Mucosa of descending colon (tissue), 3 donors: ENCODE measurements at regions not wholly inside any gene's neighbourhood (a gene's known extent, or its start where the extent isn't known, plus 50 kb on each side); places are given as distances from the start of the nearest gene placed in this dataset.
A peak's percentile ranks its signal among the peaks of the same experiment; 100 is the strongest.

Experiments
- ATAC-seq: fragments of 200-7000 bp; cut with Tn5 transposase; one replicate; pipeline ENCODE4 v1.9.1; 2020; ENCODE audit warnings: mild to moderate bottlenecking, moderate library complexity
- DNase-seq, 3 donors: peaks; one replicate each; pipeline ENCODE4 v3.0.0-alpha.2; 2020
- H3K36me3 ChIP-seq: fragments of 200-600 bp; one replicate; pipeline ENCODE4 v1.8.0; 2021; ENCODE audit warnings: low read depth, mild to moderate bottlenecking
- H3K4me1 ChIP-seq: fragments of 200-600 bp; one replicate; pipeline ENCODE4 v1.8.0; 2021; ENCODE audit warnings: low read depth, mild to moderate bottlenecking
- H3K4me3 ChIP-seq: fragments of 200-600 bp; one replicate; pipeline ENCODE4 v1.8.0; 2021; ENCODE audit warnings: mild to moderate bottlenecking
- H3K9me3 ChIP-seq: fragments of 200-600 bp; one replicate; pipeline ENCODE4 v1.8.0; 2021; ENCODE audit warnings: mild to moderate bottlenecking
- intact Hi-C, 2 donors: fragments of 100-400 bp; cut with DNase I in 1 of 2; cut with micrococcal nuclease in 1 of 2; formaldehyde crosslinking; loops; one replicate each; pipeline versions ENCODE4 v1.11.0 to v1.11.1; 2022; cut with DNase I, micrococcal nuclease
- TF ChIP-seq, protein P1 (sequence below): fragments of 200-600 bp; IDR thresholded peaks from one replicate; pipeline ENCODE4 v1.8.0; 2022; ENCODE audit warnings: antibody characterized with exemption, mild to moderate bottlenecking
- donor health status: DM: no; HTN: no; CAD: no; lungs with moderate emphysema.
- donor health status: DM: no; HTN: no; CAD: no.
- donor health status: DM: no; HTN: yes; CAD: no.

DNA sequence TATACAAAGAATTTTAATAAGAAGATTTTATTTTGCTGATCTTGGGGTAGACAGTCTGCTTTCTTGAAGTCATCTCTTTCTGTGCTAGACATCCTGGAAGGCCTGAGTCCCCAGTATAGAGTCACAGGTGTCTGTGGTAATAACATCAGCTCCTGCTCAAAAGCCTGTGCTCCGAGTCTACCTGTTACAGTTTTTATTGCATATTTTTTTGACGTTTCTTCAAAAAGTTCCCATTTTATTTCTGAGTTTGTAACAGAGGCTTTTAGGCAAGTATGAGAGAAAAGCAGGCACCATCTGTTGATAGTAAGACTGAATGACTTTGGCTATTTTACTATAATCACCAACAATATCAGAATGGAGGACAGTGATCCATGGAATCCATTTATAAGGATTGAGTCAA lies 58.0 kb upstream of the WDR26 start:
- peak; percentile 26 for ATAC-seq
- TF ChIP-seq, protein P1, sequence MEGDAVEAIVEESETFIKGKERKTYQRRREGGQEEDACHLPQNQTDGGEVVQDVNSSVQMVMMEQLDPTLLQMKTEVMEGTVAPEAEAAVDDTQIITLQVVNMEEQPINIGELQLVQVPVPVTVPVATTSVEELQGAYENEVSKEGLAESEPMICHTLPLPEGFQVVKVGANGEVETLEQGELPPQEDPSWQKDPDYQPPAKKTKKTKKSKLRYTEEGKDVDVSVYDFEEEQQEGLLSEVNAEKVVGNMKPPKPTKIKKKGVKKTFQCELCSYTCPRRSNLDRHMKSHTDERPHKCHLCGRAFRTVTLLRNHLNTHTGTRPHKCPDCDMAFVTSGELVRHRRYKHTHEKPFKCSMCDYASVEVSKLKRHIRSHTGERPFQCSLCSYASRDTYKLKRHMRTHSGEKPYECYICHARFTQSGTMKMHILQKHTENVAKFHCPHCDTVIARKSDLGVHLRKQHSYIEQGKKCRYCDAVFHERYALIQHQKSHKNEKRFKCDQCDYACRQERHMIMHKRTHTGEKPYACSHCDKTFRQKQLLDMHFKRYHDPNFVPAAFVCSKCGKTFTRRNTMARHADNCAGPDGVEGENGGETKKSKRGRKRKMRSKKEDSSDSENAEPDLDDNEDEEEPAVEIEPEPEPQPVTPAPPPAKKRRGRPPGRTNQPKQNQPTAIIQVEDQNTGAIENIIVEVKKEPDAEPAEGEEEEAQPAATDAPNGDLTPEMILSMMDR = no peak

DNA sequence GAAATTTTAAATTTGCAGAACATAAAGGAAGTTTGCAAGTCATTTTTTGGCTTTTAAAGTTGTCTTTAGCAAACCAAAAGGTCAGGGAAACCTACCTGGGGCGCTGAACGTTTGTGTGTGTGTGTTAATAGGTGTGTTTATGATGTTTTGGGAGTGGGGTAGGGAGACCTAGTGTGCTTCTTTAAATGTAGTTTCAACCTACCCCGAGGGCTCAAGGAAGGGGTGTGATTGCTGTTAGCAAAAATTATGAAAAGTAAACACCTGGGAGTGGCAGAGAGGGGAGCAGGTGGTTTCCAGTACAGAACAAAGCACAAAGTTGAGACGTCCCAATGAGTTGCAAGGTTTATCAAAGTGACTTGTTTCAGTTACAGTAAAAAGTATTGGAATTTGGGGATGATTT lies 58.7 kb upstream of the WDR26 start:
- Histone ChIP-seq H3K4me1 (peaks cover 6% of the 10 kb centered on the region), H3K36me3 (no peaks in the 10 kb centered on the region), H3K4me3 (no peak overlapping the region), H3K9me3 (peaks cover 3% of the 10 kb centered on the region)
- peak; percentile 86 for ATAC-seq
- DNase-seq = no peak
- intact Hi-C loops = no loop called here
- TF ChIP-seq, protein P1 = no peak

More for the DNA sequence above, 58.0 kb upstream of the WDR26 start:
- Histone ChIP-seq H3K9me3 (peaks cover 3% of the 10 kb centered on the region), H3K4me1 (peaks cover under 1% of the 10 kb centered on the region), H3K36me3 (no peaks in the 10 kb centered on the region), H3K4me3 (no peak overlapping the region)
- intact Hi-C loops = no loop called here
- DNase-seq = no peak

DNA sequence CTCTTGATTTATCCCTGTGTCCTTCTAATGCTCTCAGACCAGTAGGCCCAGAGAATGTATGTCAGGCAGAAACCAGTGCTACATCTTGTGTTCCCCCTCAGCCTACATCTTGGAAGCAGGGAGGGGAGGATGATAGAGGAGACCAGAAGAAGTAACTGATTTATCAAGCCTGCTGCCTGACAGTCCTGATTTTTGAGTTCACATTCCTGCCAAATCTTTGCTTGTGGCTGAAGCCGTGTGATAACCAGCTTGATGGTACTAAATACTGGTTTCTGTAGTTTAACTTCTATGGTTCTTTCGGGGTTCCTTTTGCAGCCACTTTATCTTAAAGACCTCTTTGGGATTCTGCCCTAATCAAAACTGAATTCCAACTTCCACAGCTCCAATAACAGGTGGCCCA lies 59.7 kb upstream of the WDR26 start:
- no peak for DNase-seq
- H3K4me3 ChIP-seq = no peak overlapping the region
- peaks cover 6% of the 10 kb centered on the region for H3K4me1 ChIP-seq
- H3K36me3 ChIP-seq = no peaks in the 10 kb centered on the region
- TF ChIP-seq, protein P1 = no peak
- no peak for ATAC-seq
- H3K9me3 ChIP-seq = peaks cover 3% of the 10 kb centered on the region
- intact Hi-C loops = no loop called here

DNA sequence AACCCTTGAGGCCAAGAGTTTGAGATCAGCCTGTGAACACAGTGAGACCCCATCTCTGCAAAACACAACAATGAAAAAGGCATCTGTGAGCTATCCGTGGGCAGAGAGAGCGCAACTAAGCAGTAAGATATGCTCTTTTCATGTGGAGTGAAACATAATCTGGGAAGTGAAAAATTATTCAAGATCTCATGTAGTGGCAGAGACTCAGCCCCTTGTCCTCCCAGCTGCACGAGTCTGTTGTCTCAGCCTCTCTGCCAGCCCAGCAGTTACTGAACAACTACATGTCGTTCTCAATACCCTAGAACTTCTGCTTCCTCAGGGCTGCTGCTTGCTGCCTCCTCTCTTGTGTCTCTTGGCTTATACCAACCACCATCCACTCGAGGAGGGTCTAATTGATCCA lies 61.3 kb upstream of the WDR26 start:
- Histone ChIP-seq H3K36me3 (no peaks in the 10 kb centered on the region), H3K4me3 (no peak overlapping the region), H3K4me1 (peaks cover 6% of the 10 kb centered on the region), H3K9me3 (peaks cover 3% of the 10 kb centered on the region)
- DNase-seq = no peak
- intact Hi-C loops = no loop called here
- TF ChIP-seq, protein P1 = no peak
- ATAC-seq = no peak

DNA sequence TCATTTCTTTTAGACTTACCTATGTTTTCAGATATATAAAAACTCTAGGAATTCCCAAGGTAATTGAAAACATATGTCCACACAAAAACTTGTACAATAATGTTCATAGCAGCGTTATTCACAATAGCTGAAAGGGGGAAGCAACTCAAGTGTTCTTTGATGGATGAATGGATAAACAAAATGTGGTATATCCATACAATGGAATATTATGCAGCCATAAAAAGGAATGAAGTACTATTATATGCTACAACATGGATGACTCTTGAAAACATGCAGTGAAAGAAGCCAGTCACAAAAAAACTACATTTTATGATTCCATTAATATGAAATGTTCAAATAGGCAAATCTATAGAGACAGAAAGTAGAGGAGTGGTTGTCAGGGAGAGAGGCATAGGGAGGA lies 62.2 kb upstream of the WDR26 start:
- TF ChIP-seq, protein P1 = no peak
- H3K4me3 ChIP-seq = no peak overlapping the region
- ATAC-seq (no peak), DNase-seq (no peak)
- intact Hi-C loops = no loop called here
- H3K9me3 ChIP-seq = peaks cover 3% of the 10 kb centered on the region
- no peaks in the 10 kb centered on the region for H3K36me3 ChIP-seq
- peaks cover 14% of the 10 kb centered on the region for H3K4me1 ChIP-seq
